Activated CD8-positive, alpha-beta memory T cell treated with anti-CD3 and anti-CD28 coated beads for 4 hours (primary cell): ENCODE measurements at regions not wholly inside any gene's neighbourhood (a gene's known extent, or its start where the extent isn't known, plus 50 kb on each side); places are given as distances from the start of the nearest gene placed in this dataset.

ENCODE experiments used
- DNase-seq, 2 donors: peaks; one replicate each; pipeline ENCODE4 v3.0.0-alpha.2; 2020; ENCODE audit warnings: low read depth in 2 of 2

DNA sequence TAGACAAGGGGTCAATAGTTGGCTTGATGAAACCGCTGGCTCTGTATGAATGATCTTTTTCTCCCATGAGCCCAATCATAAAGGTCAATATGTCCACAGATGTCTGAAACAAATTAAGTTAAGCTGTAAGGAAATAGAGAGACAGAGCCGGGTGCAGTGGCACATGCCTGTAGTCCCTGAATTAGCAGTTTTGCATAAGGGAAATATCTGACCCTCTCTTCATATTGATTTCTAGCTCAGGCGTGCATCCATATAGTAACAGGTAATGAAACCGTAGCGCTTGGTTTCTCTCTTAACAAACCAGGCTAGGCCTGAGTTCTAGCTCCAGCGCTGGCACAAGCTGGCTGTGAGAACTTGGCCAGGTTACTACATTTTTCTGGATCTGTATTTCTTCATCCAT is 118.1 kb upstream of the ERCC6L2 start:
- no peak for DNase-seq

DNA sequence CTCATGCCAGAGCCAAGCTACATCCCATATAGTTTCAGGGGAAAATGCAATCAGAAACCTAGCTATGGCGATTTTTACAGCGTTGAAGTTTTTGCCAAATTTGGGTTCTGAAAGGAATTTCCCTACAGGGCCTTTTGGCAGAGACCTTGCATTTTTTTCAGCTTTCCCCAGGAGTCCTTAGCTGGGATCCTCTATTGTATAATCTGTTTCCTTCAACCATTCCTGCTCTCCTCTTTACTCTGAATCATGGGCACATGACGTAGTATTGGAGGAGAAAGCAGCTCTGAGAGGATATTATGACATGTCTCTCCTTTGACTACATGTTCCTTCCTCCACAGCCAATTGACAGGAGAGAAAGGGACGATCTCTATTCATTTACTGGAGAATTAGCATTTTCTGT is 118.5 kb upstream of the ERCC6L2 start:
- DNase-seq, result no peak

DNA sequence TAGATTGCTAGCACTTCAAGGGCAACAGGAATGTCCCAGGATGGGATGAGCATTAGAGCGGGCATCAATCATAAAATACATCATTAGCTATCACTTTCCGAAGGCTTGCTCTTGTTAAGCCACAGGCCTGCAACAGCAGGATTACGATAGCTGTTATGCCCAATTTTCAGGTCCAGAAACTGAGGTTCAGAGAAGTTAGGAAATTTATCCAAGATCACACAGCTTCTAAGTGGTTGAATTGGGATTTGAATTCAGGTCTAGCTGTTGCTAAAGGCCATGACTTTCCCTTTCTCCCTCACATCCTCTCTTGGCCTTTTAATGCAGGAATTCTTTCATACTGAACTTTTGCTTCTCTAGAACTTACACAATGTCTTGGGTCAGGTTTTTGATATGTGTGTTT is 119.4 kb upstream of the ERCC6L2 start:
- no peak for DNase-seq

DNA sequence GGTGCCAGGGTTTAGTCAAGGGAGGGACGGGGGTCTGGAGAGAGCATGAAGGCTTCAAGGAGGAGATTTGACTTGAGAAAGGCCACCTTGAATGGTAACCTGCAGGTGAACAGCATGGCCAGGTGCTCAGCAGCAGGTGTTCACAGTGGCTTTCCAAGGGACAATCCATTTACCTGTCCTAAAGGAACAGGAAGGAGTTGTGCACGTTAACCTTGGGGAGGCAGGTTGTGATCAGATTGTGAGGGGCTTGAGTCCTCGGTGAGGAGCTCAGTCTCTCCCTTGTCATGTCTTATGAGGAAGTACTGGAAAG is 120.1 kb upstream of the ERCC6L2 start:
- DNase-seq, result no peak

DNA sequence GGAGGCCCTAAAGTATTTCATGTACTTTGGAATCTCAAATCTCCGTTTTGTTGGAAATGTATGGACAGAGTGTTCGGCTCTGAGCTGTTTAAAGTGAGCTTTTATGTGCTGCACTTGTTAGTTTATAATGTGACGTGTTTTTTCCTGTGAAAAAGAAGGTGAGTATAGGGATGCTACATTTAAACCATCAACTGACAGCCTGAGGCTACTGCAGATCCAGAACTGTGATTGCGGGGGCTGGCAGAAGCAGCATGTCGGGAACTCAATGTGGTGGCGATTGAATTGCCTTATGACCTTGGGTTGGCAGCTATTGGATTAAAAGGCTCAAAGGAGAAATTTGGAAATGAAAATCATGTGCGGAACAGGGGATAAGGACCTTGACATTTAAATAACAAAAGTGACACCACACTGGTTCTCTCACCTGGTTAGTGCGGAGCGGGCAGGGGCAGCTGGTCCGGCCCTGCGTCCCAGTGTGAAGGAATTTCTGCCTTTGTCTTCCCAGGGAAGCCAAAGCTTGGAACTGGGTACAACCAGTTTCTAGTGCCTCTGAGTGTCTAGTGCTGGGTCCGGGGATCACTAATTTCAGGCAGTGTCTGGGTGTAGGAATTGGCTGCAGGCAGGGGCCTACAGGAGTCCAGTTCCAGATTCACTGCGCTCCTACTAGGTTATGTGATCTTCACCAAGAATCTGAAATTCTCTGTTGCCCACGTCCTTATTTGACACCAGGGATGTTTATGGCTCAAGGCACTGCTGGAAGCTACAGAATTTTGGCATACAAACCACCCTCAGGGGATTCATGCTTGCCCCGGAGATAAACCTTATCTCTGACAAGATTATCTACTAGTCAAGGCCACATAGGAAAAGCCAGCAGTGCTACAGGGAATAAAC is 120.7 kb upstream of the ERCC6L2 start:
- no peak for DNase-seq

DNA sequence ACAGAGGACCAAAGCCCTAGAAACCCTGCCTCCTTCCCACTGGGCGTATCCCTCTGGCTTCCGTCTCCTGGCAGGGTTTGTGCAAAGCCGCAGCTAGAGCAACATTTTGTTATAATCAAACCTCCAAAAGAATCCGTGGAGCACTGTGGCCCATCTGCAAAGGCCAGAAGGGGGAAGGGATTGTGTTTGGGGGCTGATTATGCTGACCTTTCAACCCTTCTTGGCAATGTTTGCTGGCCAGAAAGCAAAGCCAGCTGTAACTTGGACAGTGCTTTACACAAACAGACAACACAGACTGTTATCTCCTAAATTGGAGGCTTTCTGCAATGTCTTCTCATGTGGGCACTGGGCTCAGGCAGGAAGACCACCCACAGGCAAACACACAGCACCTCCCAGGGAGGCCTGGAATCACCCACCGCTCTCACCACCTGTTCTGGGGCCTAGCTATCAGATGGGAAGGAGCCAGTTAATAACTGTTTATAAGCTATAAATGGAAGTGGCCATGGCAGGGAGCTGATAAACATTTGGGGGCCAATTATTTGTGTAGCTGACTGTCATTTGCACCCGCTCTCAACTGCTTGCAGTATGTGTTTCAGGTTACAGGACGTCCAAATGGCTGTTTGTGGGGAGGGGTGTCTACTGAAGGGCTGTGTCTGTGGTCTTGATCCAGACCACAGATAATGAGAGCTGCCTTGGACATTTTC is 121.6 kb upstream of the ERCC6L2 start:
- no peak for DNase-seq

DNA sequence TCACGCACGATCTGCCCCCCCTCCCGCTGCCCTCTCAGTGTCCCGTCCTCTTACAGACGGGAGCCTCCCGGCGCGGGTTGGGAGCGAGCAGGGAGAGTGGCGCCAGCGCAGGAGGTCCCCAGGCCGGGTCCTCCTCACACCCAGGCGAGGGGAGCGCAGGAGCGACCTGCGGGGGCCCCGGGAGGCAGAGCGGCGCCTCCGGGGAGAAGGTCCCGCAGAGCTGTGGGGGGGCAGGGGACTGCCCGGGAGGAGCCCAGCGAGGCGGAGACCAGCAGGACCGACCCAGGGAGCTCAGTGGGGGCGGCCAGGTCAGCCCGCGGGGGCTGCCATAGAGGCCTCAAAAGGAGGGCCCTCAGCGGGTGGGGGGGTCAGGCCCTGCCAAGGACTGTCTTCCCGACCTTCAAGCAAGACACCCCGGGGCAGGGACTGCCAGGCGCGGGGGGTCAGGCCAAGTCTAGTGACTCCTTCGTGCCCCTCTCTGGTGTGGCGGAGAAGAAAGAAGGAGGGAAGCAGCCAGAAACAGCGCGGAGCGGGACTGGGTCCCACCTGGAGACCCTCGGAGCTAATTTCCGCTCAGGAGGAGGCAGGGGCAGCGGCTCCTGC is 123.3 kb upstream of the ERCC6L2 start:
- no peak for DNase-seq

DNA sequence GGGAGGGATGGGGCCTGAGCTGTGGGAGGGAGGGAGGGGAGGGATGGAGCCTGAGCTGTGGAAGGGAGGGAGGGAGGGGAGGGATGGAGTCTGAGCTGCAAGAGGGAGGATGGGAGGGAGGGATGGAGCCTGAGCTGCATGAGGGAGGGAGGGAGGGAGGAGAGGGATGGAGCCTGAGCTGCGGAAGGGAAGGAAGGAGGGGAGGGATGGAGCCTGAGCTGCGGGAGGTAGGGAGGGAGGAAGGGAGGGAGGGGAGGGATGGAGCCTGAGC is 124.0 kb upstream of the ERCC6L2 start:
- DNase-seq, result no peak

DNA sequence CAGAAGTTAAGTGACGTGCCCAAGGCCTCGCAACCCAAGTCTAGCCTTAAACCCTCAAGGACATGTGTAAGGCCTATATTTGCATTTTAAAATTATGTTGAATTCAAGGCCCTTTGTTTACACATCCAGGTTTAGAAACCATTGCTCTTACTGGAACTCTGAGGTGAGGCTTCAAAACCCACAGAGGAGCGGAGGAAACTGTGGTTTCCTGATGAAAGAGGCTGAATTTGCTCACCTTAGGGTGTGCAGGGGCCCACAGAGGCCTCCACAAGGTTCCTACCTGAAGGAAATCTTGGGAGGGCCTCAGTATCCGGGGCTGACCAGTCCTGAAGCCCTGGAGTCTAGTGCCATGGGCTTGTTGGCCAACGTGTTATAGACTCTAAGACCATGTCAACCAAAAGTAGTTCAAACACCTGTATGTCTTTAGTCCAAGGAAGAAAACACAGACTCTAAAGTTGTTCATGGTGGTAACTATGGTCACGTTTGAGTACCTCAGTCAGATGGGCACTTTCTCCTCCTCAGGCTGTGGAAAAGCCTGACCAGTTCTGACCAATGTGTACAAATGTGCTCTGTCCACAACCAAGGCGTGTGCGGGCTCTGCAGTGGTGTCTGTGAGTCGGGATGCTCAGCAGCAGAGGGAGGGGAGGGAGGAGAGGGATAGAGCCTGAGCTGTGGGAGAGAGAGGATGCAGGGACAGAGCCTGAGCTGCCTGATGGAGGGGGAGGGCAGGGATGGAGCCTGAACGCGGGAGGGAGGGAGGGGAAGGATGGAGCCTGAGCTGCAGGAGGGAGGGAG is 124.6 kb upstream of the ERCC6L2 start:
- DNase-seq, result no peak

DNA sequence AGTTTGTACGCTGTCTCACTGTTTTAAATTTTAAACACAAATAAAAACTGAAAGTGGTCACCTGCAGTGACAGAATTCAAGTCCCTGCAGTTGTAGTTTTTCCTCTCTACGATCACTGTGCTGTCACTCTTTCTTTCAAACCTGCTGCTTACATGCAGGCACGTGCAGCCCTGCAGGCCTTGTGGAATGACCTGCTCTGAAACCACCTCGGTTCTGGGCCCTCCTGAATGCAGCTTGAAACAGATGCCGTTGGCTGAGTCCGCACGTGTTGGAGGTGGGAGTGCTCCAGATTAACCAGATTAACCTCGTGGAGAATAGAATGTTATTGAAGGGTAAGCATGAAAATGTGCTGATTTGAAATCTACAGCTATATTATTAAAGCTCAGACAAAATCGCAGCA is 126.0 kb upstream of the ERCC6L2 start:
- DNase-seq, result no peak

DNA sequence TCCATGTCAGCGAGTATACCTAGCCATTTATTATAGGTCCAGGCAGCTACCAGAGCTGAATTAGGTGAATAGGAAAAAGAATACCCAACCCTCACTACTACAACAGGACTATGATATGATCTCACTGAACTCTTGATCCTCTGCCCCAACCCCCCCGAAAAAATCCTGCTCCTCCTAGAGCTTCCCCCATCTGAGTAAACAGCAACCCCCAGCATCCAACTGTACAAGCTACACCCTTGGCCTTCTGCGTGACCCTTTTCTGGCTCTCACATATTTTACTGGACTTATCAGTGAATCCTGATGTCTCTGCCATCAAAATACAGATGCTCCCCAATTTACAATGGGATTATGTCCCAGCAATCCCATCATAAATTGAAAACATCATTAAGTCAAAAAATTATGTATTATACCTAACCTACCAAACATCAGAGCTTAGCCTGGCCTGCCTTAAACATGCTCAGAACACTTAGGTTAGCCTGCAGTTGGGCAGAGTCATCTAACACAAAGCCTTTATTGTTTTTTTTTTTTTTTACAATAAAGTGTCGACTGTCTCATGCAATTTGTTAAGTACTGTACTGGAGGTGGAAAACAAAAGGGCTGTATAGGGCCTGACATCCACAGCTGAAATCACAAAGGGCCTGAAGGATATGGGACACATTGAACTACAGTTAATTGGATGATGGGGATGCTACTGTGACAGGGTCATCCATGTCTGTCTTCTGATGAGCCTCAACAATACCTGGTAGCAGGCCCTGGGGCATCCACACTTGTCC is 128.9 kb upstream of the ERCC6L2 start:
- DNase-seq, result no peak

DNA sequence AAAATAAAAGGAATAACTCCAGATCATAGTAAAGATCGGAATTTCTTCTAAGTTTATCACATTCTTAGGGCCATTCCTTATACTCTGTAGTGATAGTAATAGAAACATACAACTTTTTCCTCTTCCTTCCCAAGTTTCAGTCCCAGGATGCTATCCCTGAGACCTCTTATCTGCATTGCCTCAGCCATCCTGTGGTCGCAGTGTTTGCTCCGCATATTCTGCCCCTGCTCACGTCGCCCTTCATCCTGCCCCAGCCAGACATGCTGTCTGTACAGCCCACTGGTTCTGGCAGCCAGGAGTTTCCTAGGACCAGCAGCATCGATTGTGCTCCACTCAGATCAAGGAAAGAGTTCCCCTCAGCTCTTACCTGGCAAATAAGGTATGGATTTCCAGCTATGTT is 132.7 kb upstream of the ERCC6L2 start:
- no peak for DNase-seq

DNA sequence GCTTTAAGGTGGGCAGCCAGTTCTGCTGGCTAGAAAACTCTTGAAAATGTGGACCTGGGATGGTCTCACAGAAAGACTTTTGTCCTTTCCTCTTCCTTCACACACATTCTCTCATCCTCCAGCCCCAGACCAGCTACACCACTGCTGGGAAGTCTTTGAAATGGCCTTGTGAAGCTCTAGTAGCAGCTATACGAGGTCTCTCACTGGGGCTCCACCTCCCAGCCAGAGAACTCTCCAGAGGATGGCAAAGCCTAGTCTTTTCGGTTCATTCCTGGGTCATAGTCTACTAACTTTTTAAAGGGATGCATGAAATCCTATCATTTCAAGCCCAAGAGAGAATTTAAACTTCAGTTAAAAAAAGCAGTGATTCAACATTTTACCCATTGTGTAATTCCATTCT is 133.9 kb upstream of the ERCC6L2 start:
- DNase-seq, result no peak

DNA sequence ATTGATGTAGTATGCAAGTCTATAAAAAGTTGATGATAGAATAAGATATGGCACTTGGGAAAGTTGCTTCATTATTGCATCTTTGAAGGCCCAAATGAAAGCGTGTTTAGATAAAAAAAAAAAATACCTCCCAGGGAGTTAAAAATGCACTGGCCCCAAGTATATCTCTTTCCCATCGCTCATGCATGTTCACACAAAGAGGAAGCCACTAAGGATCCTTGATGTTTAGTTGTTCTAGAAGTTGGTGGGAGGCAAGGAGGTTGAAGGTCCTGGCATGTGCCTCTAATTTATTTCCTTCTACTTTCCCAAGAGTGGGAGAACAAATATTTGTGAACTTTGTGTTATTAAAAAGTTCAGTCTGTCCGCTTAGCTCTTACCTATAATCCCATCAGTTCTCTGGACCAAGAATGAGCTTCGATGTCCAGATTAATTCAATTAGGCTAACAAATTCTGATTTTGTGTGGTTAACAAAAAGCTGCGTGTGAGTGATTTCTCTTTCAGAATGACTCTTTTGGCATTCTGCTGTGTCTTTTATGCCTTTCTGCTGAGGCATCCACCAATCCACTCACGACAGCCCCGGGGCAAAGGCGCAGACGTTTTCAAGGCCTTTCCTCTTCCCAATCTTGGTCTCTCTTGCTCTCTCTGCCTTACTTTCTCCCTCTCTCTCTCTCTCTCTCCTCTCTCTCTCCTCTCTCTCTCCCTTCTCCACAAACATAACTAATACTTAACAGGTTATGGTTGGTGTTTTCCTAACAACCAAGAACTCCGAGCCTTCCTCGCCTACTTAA is 135.1 kb upstream of the ERCC6L2 start:
- no peak for DNase-seq

DNA sequence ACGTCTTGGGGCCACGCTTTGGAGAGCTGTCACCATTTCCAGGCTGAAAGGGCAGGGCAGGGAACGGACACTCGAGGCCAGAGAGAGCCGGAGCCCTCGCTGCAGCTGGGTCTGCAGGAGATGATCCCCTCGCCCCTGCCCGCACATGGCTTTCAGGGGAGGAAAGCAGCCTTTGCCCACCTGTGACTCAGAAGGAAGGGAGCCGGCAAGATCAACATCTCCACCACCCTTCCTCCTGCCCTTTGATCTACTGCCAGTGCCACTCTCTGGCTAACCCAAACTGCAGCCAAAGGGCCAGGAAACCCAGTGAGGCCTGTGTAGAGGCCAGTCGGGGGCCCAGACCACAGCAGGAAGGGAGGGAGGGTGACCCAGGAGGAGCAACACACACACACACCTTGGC is 137.1 kb upstream of the ERCC6L2 start:
- no peak for DNase-seq

DNA sequence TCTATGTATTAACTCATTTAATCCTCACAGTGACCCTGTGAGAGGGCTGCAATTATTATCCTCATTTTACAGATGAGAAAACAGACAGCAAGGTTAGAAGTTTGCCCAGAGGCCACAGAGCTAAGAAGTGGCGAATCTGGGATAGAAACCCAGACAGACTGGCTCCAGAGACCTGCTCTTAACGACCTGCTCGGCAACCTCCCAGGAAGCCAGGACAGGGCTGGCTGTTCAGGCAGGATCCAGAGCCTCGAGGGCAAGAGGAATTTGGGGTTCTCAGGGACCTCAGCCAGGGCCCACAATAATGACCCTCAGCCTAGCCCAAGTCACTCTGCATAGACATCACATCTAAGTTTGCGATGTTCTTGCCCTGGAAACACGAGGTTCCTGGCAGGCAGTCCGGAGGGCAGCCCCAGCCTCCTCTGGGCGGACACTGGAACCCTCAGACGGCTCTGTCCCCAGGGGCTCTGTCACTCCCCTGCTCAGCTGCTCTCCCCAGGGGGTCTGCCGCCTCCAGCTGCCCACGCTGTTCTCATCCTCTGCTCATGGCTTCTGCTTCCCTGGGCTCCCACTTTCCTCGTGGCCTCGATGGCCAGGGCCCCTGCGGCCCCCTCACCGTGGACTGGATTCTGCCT is 138.5 kb upstream of the ERCC6L2 start:
- no peak for DNase-seq

DNA sequence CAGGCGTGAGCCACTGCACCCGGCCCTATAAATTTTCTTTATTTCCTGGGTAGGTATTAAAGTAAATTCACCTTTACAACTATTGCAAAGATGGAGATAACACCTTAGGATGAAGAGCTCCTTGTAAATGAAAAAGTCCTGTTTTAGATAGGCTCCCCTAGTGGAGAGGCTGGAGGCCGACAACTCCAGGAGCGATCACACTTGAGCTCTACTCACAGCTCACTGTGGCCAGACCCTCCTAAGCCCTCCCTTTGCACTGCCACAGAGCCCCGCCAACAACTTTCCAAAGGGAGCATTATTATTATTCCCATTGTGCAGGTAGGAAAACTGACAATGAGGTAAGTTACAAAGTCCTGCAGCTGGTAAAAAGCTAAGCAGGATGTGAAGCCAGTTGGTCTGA is 139.1 kb upstream of the ERCC6L2 start:
- no peak for DNase-seq

DNA sequence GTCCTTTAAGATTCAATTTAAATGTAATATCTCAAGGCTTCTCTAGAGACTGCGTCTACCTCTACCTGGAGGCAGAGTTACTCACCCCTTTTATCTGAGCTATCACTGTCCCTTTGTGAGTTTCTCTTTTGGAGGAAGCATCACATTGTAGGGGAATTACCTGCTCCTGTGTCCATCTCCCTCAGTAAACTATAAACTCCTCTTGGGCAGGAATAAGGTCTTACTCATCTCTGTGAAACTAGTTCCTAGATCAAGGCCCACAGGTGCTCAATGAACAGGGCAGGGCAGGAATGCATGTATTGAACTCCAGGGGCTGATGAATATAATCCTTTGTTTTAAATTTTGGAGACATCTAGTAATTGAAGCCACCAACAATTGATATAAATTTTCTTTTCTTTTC is 139.8 kb upstream of the ERCC6L2 start:
- DNase-seq, result no peak

DNA sequence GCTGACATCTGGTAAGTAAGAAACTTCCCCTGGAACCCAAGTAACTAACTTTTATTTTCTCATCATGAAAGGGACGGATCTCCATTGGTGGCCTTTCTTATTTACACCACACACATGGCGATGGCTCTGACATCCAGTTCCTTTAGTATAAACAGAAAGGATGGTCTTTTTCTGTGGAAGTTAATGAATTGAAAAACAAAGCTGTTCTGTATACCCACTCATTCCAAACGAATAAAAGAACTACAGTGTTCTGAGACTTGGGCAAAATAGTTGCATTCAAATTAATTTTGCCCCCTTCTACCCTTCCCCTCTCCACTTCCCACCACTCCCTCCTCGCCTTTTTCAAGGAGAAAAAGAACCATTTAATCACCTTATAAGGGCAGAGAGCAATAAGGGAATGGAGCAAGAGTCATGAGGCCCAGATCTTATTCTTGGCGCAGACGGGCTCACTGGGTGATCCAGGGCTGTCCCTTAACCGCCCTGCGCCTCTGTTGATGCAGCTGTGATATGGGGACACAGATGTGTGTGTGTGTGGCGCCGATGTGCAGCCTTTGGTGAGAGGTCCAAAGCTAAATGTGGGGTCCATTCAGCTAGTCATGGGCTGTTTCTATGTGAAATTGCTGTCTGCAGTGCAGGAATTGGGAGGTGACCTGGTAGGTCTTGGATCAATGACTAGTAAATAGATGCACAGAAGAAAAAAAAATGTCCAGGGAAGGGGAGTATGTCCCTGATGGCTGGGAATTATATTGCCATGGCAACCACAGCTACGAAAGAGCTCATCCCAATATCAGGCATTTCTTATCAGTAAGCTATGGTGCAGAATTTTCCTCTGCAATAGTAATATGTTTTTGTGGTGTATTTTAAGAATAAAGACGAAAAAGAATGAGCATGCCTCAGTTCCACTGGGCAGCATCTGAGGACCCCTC is 141.5 kb upstream of the ERCC6L2 start:
- no peak for DNase-seq
